H9 (cell line): ENCODE measurements at regions not wholly inside any gene's neighbourhood (a gene's known extent, or its start where the extent isn't known, plus 50 kb on each side); places are given as distances from the start of the nearest gene placed in this dataset.

Experiments used
- DNase-seq: peaks from one replicate; pipeline ENCODE4 v3.0.0-alpha.2; 2017
- H2AFZ ChIP-seq: one replicate; pipeline ENCODE4 v1.6.1; 2013; ENCODE audit warnings: mild to moderate bottlenecking, low read length, control low read depth, moderate library complexity
- H2AK5ac ChIP-seq: 2 replicates; pipeline ENCODE4 v1.6.1; 2013; ENCODE audit warnings: low read length, control low read depth, mixed read lengths; ENCODE audit not compliant: insufficient read length
- H2BK120ac ChIP-seq: one replicate; pipeline ENCODE4 v1.6.1; 2013; ENCODE audit warnings: low read depth, mild to moderate bottlenecking, low read length, control low read depth, inconsistent platforms; ENCODE audit not compliant: poor library complexity, severe bottlenecking
- H2BK12ac ChIP-seq: 2 replicates; pipeline ENCODE4 v1.6.1; 2013; ENCODE audit warnings: low read length, control low read depth, mixed read lengths, low read depth; ENCODE audit not compliant: insufficient read length
- H2BK15ac ChIP-seq: 2 replicates; pipeline ENCODE4 v1.6.1; 2013; ENCODE audit warnings: low read depth, low read length, control low read depth
- H2BK20ac ChIP-seq: one replicate; pipeline ENCODE4 v1.6.1; 2013; ENCODE audit warnings: low read depth, mild to moderate bottlenecking, low read length, control low read depth, inconsistent platforms; ENCODE audit not compliant: poor library complexity, severe bottlenecking
- H2BK5ac ChIP-seq: 2 replicates; pipeline ENCODE4 v1.6.1; 2013; ENCODE audit warnings: low read length, control low read depth, mixed read lengths; ENCODE audit not compliant: insufficient read length
- H3K14ac ChIP-seq: 2 replicates; pipeline ENCODE4 v1.6.1; 2013; ENCODE audit warnings: low read length, control low read depth; ENCODE audit not compliant: insufficient read depth
- H3K18ac ChIP-seq: 2 replicates; pipeline ENCODE4 v1.6.1; 2013; ENCODE audit warnings: low read depth, mild to moderate bottlenecking, mixed read lengths, low read length, control low read depth; ENCODE audit not compliant: insufficient read length
- H3K23ac ChIP-seq: 2 replicates; pipeline ENCODE4 v1.6.1; 2013; ENCODE audit warnings: low read length, control low read depth, mixed read lengths, low read depth; ENCODE audit not compliant: insufficient read length
- H3K23me2 ChIP-seq: 2 replicates; pipeline ENCODE4 v1.6.1; 2013; ENCODE audit warnings: low read depth, mild to moderate bottlenecking, mixed read lengths, low read length, control low read depth; ENCODE audit not compliant: insufficient read length, poor library complexity, severe bottlenecking
- H3K27ac ChIP-seq: 2 replicates; pipeline ENCODE4 v1.5.1; 2013; ENCODE audit warnings: low read length, control low read depth, mixed read lengths, low read depth; ENCODE audit not compliant: insufficient read length
- H3K27me3 ChIP-seq: 2 replicates; pipeline ENCODE4 v1.6.1; 2013; ENCODE audit warnings: low read length, control low read depth, inconsistent platforms; ENCODE audit not compliant: insufficient read depth
- H3K4ac ChIP-seq: 2 replicates; pipeline ENCODE4 v1.6.1; 2013; ENCODE audit warnings: low read depth, mild to moderate bottlenecking, control low read depth, inconsistent platforms, low read length, moderate library complexity
- H3K4me1 ChIP-seq: 2 replicates; pipeline ENCODE4 v1.6.1; 2013; ENCODE audit warnings: low read length, control low read depth, inconsistent platforms; ENCODE audit not compliant: insufficient read depth
- H3K4me2 ChIP-seq: 2 replicates; pipeline ENCODE4 v1.6.1; 2013; ENCODE audit warnings: low read length, control low read depth, mixed read lengths; ENCODE audit not compliant: insufficient read length, insufficient read depth
- H3K56ac ChIP-seq: 2 replicates; pipeline ENCODE4 v1.6.1; 2013; ENCODE audit warnings: low read depth, mild to moderate bottlenecking, mixed read lengths, low read length, control low read depth; ENCODE audit not compliant: insufficient read length
- H3K79me1 ChIP-seq: 2 replicates; pipeline ENCODE4 v1.6.1; 2013; ENCODE audit warnings: low read depth, mild to moderate bottlenecking, moderate library complexity, low read length, control low read depth, inconsistent platforms; ENCODE audit not compliant: insufficient read depth, poor library complexity, severe bottlenecking
- H3K79me2 ChIP-seq: 2 replicates; pipeline ENCODE4 v1.6.1; 2013; ENCODE audit warnings: low read length, control low read depth, inconsistent platforms; ENCODE audit not compliant: insufficient read depth
- H3K9ac ChIP-seq: 2 replicates; pipeline ENCODE4 v1.6.1; 2013; ENCODE audit warnings: low read length, control low read depth, mixed read lengths; ENCODE audit not compliant: insufficient read length; ENCODE audit errors: extremely low read depth
- H3K9me3 ChIP-seq: one replicate; pipeline ENCODE4 v1.6.1; 2013; ENCODE audit warnings: low read depth, low read length, inconsistent platforms; ENCODE audit not compliant: control insufficient read depth
- H3T11ph ChIP-seq: one replicate; pipeline ENCODE4 v1.6.1; 2013; ENCODE audit warnings: mild to moderate bottlenecking, low read length, control low read depth, inconsistent platforms
- H4K20me1 ChIP-seq: one replicate; pipeline ENCODE4 v1.6.1; 2013; ENCODE audit not compliant: control insufficient read depth, insufficient read length, insufficient read depth
- H4K5ac ChIP-seq: 2 replicates; pipeline ENCODE4 v1.6.1; 2013; ENCODE audit warnings: low read depth, mild to moderate bottlenecking, mixed read lengths, low read length, control low read depth; ENCODE audit not compliant: insufficient read length
- H4K8ac ChIP-seq: replicated peaks from 2 replicates; pipeline ENCODE4 v1.6.1; 2013; ENCODE audit warnings: low read length, control low read depth, mixed read lengths, low read depth; ENCODE audit not compliant: insufficient read length
- H4K91ac ChIP-seq: 2 replicates; pipeline ENCODE4 v1.6.1; 2013; ENCODE audit warnings: low read depth, mild to moderate bottlenecking, moderate library complexity, mixed read lengths, low read length, control low read depth; ENCODE audit not compliant: insufficient read length
- H3K27ac Mint-ChIP-seq, 3 experiments: 2 replicates in 2 of 3; 3 replicates in 1 of 3; pipeline ENCODE4 v1.8.0; 2020 to 2021; ENCODE audit warnings: mixed read lengths in 3 of 3, mild to moderate bottlenecking in 1 of 3, moderate library complexity in 1 of 3
- H3K27me3 Mint-ChIP-seq: 2 replicates; pipeline ENCODE4 v1.8.0; 2021; ENCODE audit warnings: low read depth, mild to moderate bottlenecking, moderate library complexity, mixed read lengths
- H3K36me3 Mint-ChIP-seq, 3 experiments: 2 replicates in 2 of 3; 3 replicates in 1 of 3; pipeline ENCODE4 v1.8.0; 2020 to 2021; ENCODE audit warnings: low read depth in 3 of 3, mixed read lengths in 3 of 3; ENCODE audit not compliant: insufficient read depth in 1 of 3
- H3K4me1 Mint-ChIP-seq, 2 experiments: 2 replicates each; pipeline ENCODE4 v1.8.0; 2020; ENCODE audit warnings: mixed read lengths in 2 of 2
- H3K4me3 Mint-ChIP-seq, 2 experiments: 2 replicates in 1 of 2; 3 replicates in 1 of 2; pipeline ENCODE4 v1.8.0; 2020 to 2021; ENCODE audit warnings: mild to moderate bottlenecking in 2 of 2, mixed read lengths in 2 of 2, moderate library complexity in 1 of 2
- H3K9me3 Mint-ChIP-seq, 2 experiments: 2 replicates in 1 of 2; 3 replicates in 1 of 2; pipeline ENCODE4 v1.8.0; 2020; ENCODE audit warnings: mild to moderate bottlenecking in 2 of 2, mixed read lengths in 2 of 2, moderate library complexity in 1 of 2
- CTCF ChIP-seq: fragments of 200-600 bp; sonication (generic); conservative IDR thresholded peaks from 3 replicates; pipeline ENCODE4 v1.8.0; 2021; ENCODE audit warnings: antibody characterized with exemption, mild to moderate bottlenecking
- WGBS: extraction: QIAGEN DNeasy Blood & Tissue Kit; methylation state at CpG from one replicate; pipeline ENCODE4 v1.1.7; 2013; ENCODE audit warnings: missing lambda C conversion rate, low lambda C conversion rate, mixed read lengths; ENCODE audit not compliant: insufficient read length; ENCODE audit errors: extremely low coverage; 5-methylcytosine and 5-hydroxymethylcytosine counted together

- no peak overlapping the region for H2AK5ac ChIP-seq
- no peak overlapping the region for H2BK15ac ChIP-seq
- H3K56ac ChIP-seq = no peak overlapping the region
- no peak overlapping the region for H2BK5ac ChIP-seq
- no peak overlapping the region for H3K4me2 ChIP-seq
- TF ChIP-seq CTCF = no peak
- no peak overlapping the region for H2BK120ac ChIP-seq
- Mint-ChIP-seq H3K36me3 (no peaks in the 10 kb centered on the region; a peak in 2 of 7 replicates), H3K27ac (peak overlapping the region in 1 of 3 experiments; percentile 21; a peak in 1 of 7 replicates), H3K4me3 (no peak overlapping the region), H3K9me3 (peaks cover 0 to 3% of the 10 kb centered on the region in 2 experiments; a peak in 4 of 5 replicates), H3K27me3 (no peaks in the 10 kb centered on the region; the same call in none of the 2 replicates), H3K4me1 (no peaks in the 10 kb centered on the region; a peak in 2 of 4 replicates)
- no peaks in the 10 kb centered on the region for H3K9me3 ChIP-seq
- H3K23me2 ChIP-seq = no peaks in the 10 kb centered on the region
- no peak overlapping the region for H4K8ac ChIP-seq
- H3K23ac ChIP-seq = no peak overlapping the region
- H3K4me1 ChIP-seq = no peaks in the 10 kb centered on the region
- H3K79me1 ChIP-seq = no peaks in the 10 kb centered on the region
- no peaks in the 10 kb centered on the region for H3K27me3 ChIP-seq
- no peak overlapping the region for H3K4ac ChIP-seq
- no peak overlapping the region for H2BK20ac ChIP-seq
- no peak overlapping the region for H3K14ac ChIP-seq
- no CpG with 5 or more reads among the region's 5 CpGs for WGBS
- H4K5ac ChIP-seq = no peak overlapping the region
- no peak overlapping the region for H3K18ac ChIP-seq
- no peak overlapping the region for H2AFZ ChIP-seq
- H3K79me2 ChIP-seq = no peaks in the 10 kb centered on the region
- no peak overlapping the region for H3K9ac ChIP-seq
- no peak overlapping the region for H3T11ph ChIP-seq
- H2BK12ac ChIP-seq = no peak overlapping the region
- no peak overlapping the region for H4K91ac ChIP-seq
- H4K20me1 ChIP-seq = no peaks in the 10 kb centered on the region
- DNase-seq = no peak
- no peak overlapping the region for H3K27ac ChIP-seq
These were observed 55.8 kb upstream of the SLC7A14 start for GRCh38 chr3:170641510-170642236.
